ENCODE measurements at regions not wholly inside any gene's neighbourhood (a gene's known extent, or its start where the extent isn't known, plus 50 kb on each side); places are given as distances from the start of the nearest gene placed in this dataset.
"Not testable (repeated sequence)": the region's sequence is repeated elsewhere in the genome, so short reads cannot be mapped to it uniquely, and the experiment has no call there.

- TF ChIP-seq JUND (IDR thresholded peaks at IDR 0.05; ENCODE audit: low read depth): no peak
- in situ Hi-C loops (cut with HindIII; ENCODE audit: low pct_unique_long_range_greater_than_20kb, low sequenced_read_pairs): no loop called here
- peak in 1 of 2 experiments; percentile 77 for DNase-seq (ENCODE audit: low read depth in 1 of 2, low spot score in 1 of 2)
Observed at GRCh38 chr13:71290963-71291841, 575.8 kb downstream of the DACH1 start.

GRCh38 chr13:71289980-71290379, 577.0 kb downstream of the DACH1 start:
- DNase-seq (ENCODE audit: low read depth in 1 of 2, low spot score in 1 of 2); in situ Hi-C loops (cut with HindIII; ENCODE audit: low pct_unique_long_range_greater_than_20kb, low sequenced_read_pairs): not testable (repeated sequence)

GRCh38 chr13:71285700-71286099, 581.3 kb downstream of the DACH1 start:
- DNase-seq (ENCODE audit: low read depth in 1 of 2, low spot score in 1 of 2): no peak
- in situ Hi-C loops (cut with HindIII; ENCODE audit: low pct_unique_long_range_greater_than_20kb, low sequenced_read_pairs): no loop called here
- TF ChIP-seq JUND (IDR thresholded peaks at IDR 0.05; ENCODE audit: low read depth): no peak

- TF ChIP-seq JUND (IDR thresholded peaks at IDR 0.05; ENCODE audit: low read depth): no peak
- in situ Hi-C loops (cut with HindIII; ENCODE audit: low pct_unique_long_range_greater_than_20kb, low sequenced_read_pairs): no loop called here
- DNase-seq (ENCODE audit: low read depth in 1 of 2, low spot score in 1 of 2): no peak
Observed at GRCh38 chr13:71278512-71278911, 588.5 kb downstream of the DACH1 start.

- no peak for TF ChIP-seq JUND (IDR thresholded peaks at IDR 0.05; ENCODE audit: low read depth)
- DNase-seq (ENCODE audit: low read depth in 1 of 2, low spot score in 1 of 2): no peak
- in situ Hi-C loops (cut with HindIII; ENCODE audit: low pct_unique_long_range_greater_than_20kb, low sequenced_read_pairs): no loop called here
Observed at GRCh38 chr13:71274923-71275608, 591.9 kb downstream of the DACH1 start.

- in situ Hi-C loops (cut with HindIII; ENCODE audit: low pct_unique_long_range_greater_than_20kb, low sequenced_read_pairs): no loop called here
- DNase-seq (ENCODE audit: low read depth in 1 of 2, low spot score in 1 of 2): no peak
- no peak for TF ChIP-seq JUND (IDR thresholded peaks at IDR 0.05; ENCODE audit: low read depth)
Observed at GRCh38 chr13:71261256-71261655, 605.7 kb downstream of the DACH1 start.

GRCh38 chr13:71260246-71260645, 606.8 kb downstream of the DACH1 start:
- no peak for TF ChIP-seq JUND (IDR thresholded peaks at IDR 0.05; ENCODE audit: low read depth)
- in situ Hi-C loops (cut with HindIII; ENCODE audit: low pct_unique_long_range_greater_than_20kb, low sequenced_read_pairs): no loop called here
- DNase-seq (ENCODE audit: low read depth in 1 of 2, low spot score in 1 of 2): no peak

GRCh38 chr13:71255633-71256032, 611.4 kb downstream of the DACH1 start:
- in situ Hi-C loops (cut with HindIII; ENCODE audit: low pct_unique_long_range_greater_than_20kb, low sequenced_read_pairs): no loop called here
- peak in 1 of 2 experiments; percentile 67 for DNase-seq (ENCODE audit: low read depth in 1 of 2, low spot score in 1 of 2)
- TF ChIP-seq JUND (IDR thresholded peaks at IDR 0.05; ENCODE audit: low read depth): no peak

- in situ Hi-C loops (cut with HindIII; ENCODE audit: low pct_unique_long_range_greater_than_20kb, low sequenced_read_pairs): no loop called here
- peak in 1 of 2 experiments; percentile 7 for DNase-seq (ENCODE audit: low read depth in 1 of 2, low spot score in 1 of 2)
- TF ChIP-seq JUND (IDR thresholded peaks at IDR 0.05; ENCODE audit: low read depth): no peak
Observed at GRCh38 chr13:71254384-71254783, 612.6 kb downstream of the DACH1 start.

GRCh38 chr13:71252184-71252704, 614.8 kb downstream of the DACH1 start:
- TF ChIP-seq JUND (IDR thresholded peaks at IDR 0.05; ENCODE audit: low read depth): peak; percentile 13; the same call in 1 of the 2 replicates
- DNase-seq (ENCODE audit: low read depth in 1 of 2, low spot score in 1 of 2): peak in 1 of 2 experiments; percentile 39
- in situ Hi-C loops (cut with HindIII; ENCODE audit: low pct_unique_long_range_greater_than_20kb, low sequenced_read_pairs): no loop called here

- DNase-seq (ENCODE audit: low read depth in 1 of 2, low spot score in 1 of 2): no peak
- in situ Hi-C loops (cut with HindIII; ENCODE audit: low pct_unique_long_range_greater_than_20kb, low sequenced_read_pairs): no loop called here
- TF ChIP-seq JUND (IDR thresholded peaks at IDR 0.05; ENCODE audit: low read depth): no peak
Observed at GRCh38 chr13:71251292-71251951, 615.6 kb downstream of the DACH1 start.

GRCh38 chr13:71249011-71249410, 618.0 kb downstream of the DACH1 start:
- DNase-seq (ENCODE audit: low read depth in 1 of 2, low spot score in 1 of 2): no peak
- in situ Hi-C loops (cut with HindIII; ENCODE audit: low pct_unique_long_range_greater_than_20kb, low sequenced_read_pairs): no loop called here
- TF ChIP-seq JUND (IDR thresholded peaks at IDR 0.05; ENCODE audit: low read depth): no peak
